A549 (cell line): ENCODE measurements at regions not wholly inside any gene's neighbourhood (a gene's known extent, or its start where the extent isn't known, plus 50 kb on each side); places are given as distances from the start of the nearest gene placed in this dataset.

Source experiments
- ATAC-seq, 2 experiments: fragments of 200-7000 bp in 1 of 2; fragments of >200 bp in 1 of 2; cut with Nextera tagmentation in 1 of 2; cut with Tn5 transposase in 1 of 2; 3 replicates each; pipeline versions ENCODE4 v1.8.0 to v1.9.1; 2018 to 2020; ENCODE audit warnings: mild to moderate bottlenecking in 1 of 2, moderate library complexity in 1 of 2
- CTCF ChIA-PET: fragments of 300-600 bp; sonication (Branson Sonifier 250); formaldehyde crosslinking; extraction: SDS; loops from one replicate; lab custom pipeline; 2021; ENCODE audit warnings: antibody characterized with exemption, inconsistent platforms; lab: Yijun Ruan, JAX
- POLR2A ChIA-PET: fragments of 350-600 bp; formaldehyde crosslinking; extraction: SDS; loops from one replicate; lab custom pipeline; 2021; ENCODE audit warnings: antibody characterized with exemption, inconsistent platforms; lab: Yijun Ruan, JAX
- DNase-seq, 2 experiments: peaks; one replicate each; pipeline versions ENCODE4 v3.0.0 to v3.0.0-alpha.2; 2011 to 2016; ENCODE audit warnings: low read depth in 1 of 2, low spot score in 1 of 2
- FAIRE-seq: peaks from 2 replicates; lab custom pipeline; 2011; peaks lifted over from hg19 to GRCh38; lab: Jason Lieb, UNC
- H3K27ac ChIP-seq, 2 experiments: fragments of >200 bp; sonication (Bioruptor Twin); formaldehyde crosslinking; 3 replicates each; pipeline ENCODE4 v1.5.1; 2016 to 2017
- H3K4me1 ChIP-seq: fragments of >200 bp; sonication (Bioruptor Twin); formaldehyde crosslinking; 3 replicates; pipeline ENCODE4 v1.6.1; 2016
- H3K4me2 ChIP-seq: fragments of >200 bp; sonication (Bioruptor Twin); formaldehyde crosslinking; 3 replicates; pipeline ENCODE4 v1.6.1; 2016
- H3K4me3 ChIP-seq: fragments of >200 bp; sonication (Bioruptor Twin); formaldehyde crosslinking; 3 replicates; pipeline ENCODE4 v1.5.1; 2016
- H3K9me3 ChIP-seq: fragments of >200 bp; sonication (Bioruptor Twin); formaldehyde crosslinking; 3 replicates; pipeline ENCODE4 v1.6.1; 2016
- BCL3 ChIP-seq: fragments of >200 bp; sonication (Bioruptor Twin); formaldehyde crosslinking; IDR thresholded peaks from 3 replicates; pipeline ENCODE4 v1.6.1; 2016
- CBX2 ChIP-seq: fragments of 200-600 bp; sonication (generic); IDR thresholded peaks from 2 replicates; pipeline ENCODE4 v1.6.1; 2016; ENCODE audit warnings: low read depth, mild to moderate bottlenecking, borderline replicate concordance
- CEBPB ChIP-seq, 2 experiments: fragments of >200 bp in 1 of 2; sonication (Bioruptor Twin) in 1 of 2; formaldehyde crosslinking in 1 of 2; IDR thresholded peaks; 2 replicates each; pipeline ENCODE4 v1.6.1; 2012 to 2016
- CHD2 ChIP-seq: fragments of 150-350 bp; IDR thresholded peaks from 2 replicates; pipeline ENCODE4 v1.6.1; 2014; ENCODE audit warnings: low read length; ENCODE audit not compliant: partially characterized antibody
- CHD4 ChIP-seq: fragments of 200-600 bp; sonication (generic); IDR thresholded peaks from 2 replicates; pipeline ENCODE4 v1.6.1; 2016; ENCODE audit warnings: antibody characterized with exemption, mild to moderate bottlenecking, borderline replicate concordance
- CTCF ChIP-seq: fragments of >200 bp; sonication (Bioruptor Twin); formaldehyde crosslinking; IDR thresholded peaks from 3 replicates; pipeline ENCODE4 v1.5.1; 2016
- EHMT2 ChIP-seq: fragments of 200-600 bp; sonication (generic); IDR thresholded peaks from 2 replicates; pipeline ENCODE4 v1.6.1; 2016; ENCODE audit warnings: antibody characterized with exemption, low read depth, mild to moderate bottlenecking, moderate library complexity
- EP300 ChIP-seq, 2 experiments: fragments of >200 bp; sonication (Bioruptor Twin); formaldehyde crosslinking; IDR thresholded peaks; 2 replicates in 1 of 2; 3 replicates in 1 of 2; pipeline ENCODE4 v1.6.1; 2016 to 2017
- HMGXB4 ChIP-seq: fragments of 250-450 bp; sonication (Bioruptor Pico); IDR thresholded peaks from 2 replicates; pipeline ENCODE4 v1.5.0; 2021; ENCODE audit warnings: mild to moderate bottlenecking, moderate library complexity, borderline replicate concordance
- HOXA7 ChIP-seq: fragments of 250-450 bp; sonication (Bioruptor Pico); IDR thresholded peaks from 2 replicates; pipeline ENCODE4 v1.5.0; 2020; ENCODE audit warnings: mild to moderate bottlenecking, moderate library complexity
- HOXB5 ChIP-seq: fragments of 250-450 bp; sonication (Bioruptor Pico); IDR thresholded peaks from 2 replicates; pipeline ENCODE4 v1.5.0; 2020; ENCODE audit warnings: mild to moderate bottlenecking, moderate library complexity
- JUN ChIP-seq, 2 experiments: fragments of >200 bp; sonication (Bioruptor Twin); formaldehyde crosslinking; IDR thresholded peaks; 2 replicates in 1 of 2; 3 replicates in 1 of 2; pipeline ENCODE4 v1.6.1; 2016 to 2017
- JUNB ChIP-seq: fragments of >200 bp; sonication (Bioruptor Twin); formaldehyde crosslinking; IDR thresholded peaks from 2 replicates; pipeline ENCODE4 v1.6.1; 2016
- KDM1A ChIP-seq: fragments of 200-600 bp; sonication (generic); IDR thresholded peaks from 2 replicates; pipeline ENCODE4 v1.6.1; 2016; ENCODE audit warnings: low read depth, mild to moderate bottlenecking
- MAFK ChIP-seq: fragments of 450-650 bp; IDR thresholded peaks from 2 replicates; pipeline ENCODE4 v1.6.1; 2014; ENCODE audit not compliant: partially characterized antibody
- MYC ChIP-seq: IDR thresholded peaks from 2 replicates; pipeline ENCODE4 v1.6.1; 2012; ENCODE audit warnings: mild to moderate bottlenecking, inconsistent platforms, low read length, improper control_type of control experiment, borderline replicate concordance
- NR3C1 ChIP-seq: fragments of >200 bp; sonication (Bioruptor Twin); formaldehyde crosslinking; IDR thresholded peaks from 3 replicates; pipeline ENCODE4 v1.6.1; 2017
- PHF8 ChIP-seq: fragments of 200-600 bp; sonication (generic); IDR thresholded peaks from 2 replicates; pipeline ENCODE4 v1.6.1; 2016; ENCODE audit warnings: low read depth, mild to moderate bottlenecking, antibody characterized with exemption, moderate library complexity, borderline replicate concordance
- POLR2A ChIP-seq: IDR thresholded peaks from 2 replicates; pipeline ENCODE4 v1.6.1; 2012; ENCODE audit warnings: mild to moderate bottlenecking, low read length
- POLR2AphosphoS2 ChIP-seq: conservative IDR thresholded peaks from 2 replicates; pipeline ENCODE4 v1.6.1; 2012; ENCODE audit warnings: low read length, improper control_type of control experiment, inconsistent platforms
- TFCP2L1 ChIP-seq: fragments of 250-450 bp; sonication (Bioruptor Pico); IDR thresholded peaks from 2 replicates; pipeline ENCODE4 v1.5.0; 2021; ENCODE audit warnings: mild to moderate bottlenecking
- WGBS: methylation state at CpG from one replicate; pipeline ENCODE4 v1.1.6; 2017; ENCODE audit errors: missing lambda C conversion rate; 5-methylcytosine and 5-hydroxymethylcytosine counted together
- TF ChIP-seq, protein P1 (sequence below): fragments of 450-650 bp; IDR thresholded peaks from 2 replicates; pipeline ENCODE4 v1.6.1; 2014; ENCODE audit warnings: antibody characterized with exemption
- TF ChIP-seq, protein P2 (sequence below): fragments of 250-450 bp; sonication (Bioruptor Pico); IDR thresholded peaks from 2 replicates; pipeline ENCODE4 v1.5.0; 2020; ENCODE audit warnings: low read depth, mild to moderate bottlenecking, moderate library complexity

DNA sequence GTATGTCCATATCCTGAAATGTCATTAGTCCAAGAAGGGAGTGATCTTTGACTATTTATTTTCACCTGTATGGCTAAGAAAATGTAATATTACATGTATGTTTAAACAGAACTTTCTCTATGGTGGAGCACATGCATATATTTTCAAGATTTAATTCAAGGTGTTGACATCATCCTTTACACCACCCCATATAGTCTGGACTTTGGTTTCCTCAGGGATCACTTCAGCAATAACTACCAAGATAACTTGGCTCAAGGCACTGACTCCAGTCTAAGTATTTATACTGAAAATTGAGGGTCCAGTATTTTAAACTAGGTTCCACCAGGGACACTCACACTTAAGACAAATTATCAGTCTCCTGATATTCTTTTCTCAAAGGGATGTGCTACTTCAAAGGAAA is 660.6 kb downstream of the EFNB2 start:
- CTCF ChIA-PET = no interaction called here
- POLR2A ChIA-PET = no interaction called here
- no peak for TF ChIP-seq CEBPB (IDR thresholded peaks at IDR 0.05)
- TF ChIP-seq CHD4 = no peak
- TF ChIP-seq POLR2A = no peak
- TF ChIP-seq HOXB5 (CRISPR knock-in tag) = no peak
- no peak for TF ChIP-seq BCL3
- no peak for TF ChIP-seq JUNB
- TF ChIP-seq HMGXB4 (CRISPR knock-in tag) = no peak
- TF ChIP-seq JUN (IDR thresholded peaks at IDR 0.05) = no peak
- no peak for TF ChIP-seq CTCF
- TF ChIP-seq MAFK = no peak
- no peak for TF ChIP-seq CBX2
- TF ChIP-seq MYC = no peak
- no peak for TF ChIP-seq NR3C1
- no peak for TF ChIP-seq CHD2
- TF ChIP-seq, protein P1, sequence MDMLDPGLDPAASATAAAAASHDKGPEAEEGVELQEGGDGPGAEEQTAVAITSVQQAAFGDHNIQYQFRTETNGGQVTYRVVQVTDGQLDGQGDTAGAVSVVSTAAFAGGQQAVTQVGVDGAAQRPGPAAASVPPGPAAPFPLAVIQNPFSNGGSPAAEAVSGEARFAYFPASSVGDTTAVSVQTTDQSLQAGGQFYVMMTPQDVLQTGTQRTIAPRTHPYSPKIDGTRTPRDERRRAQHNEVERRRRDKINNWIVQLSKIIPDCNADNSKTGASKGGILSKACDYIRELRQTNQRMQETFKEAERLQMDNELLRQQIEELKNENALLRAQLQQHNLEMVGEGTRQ = no peak
- TF ChIP-seq, all 56 proteins: peak for 0
- no peak overlapping the region for H3K4me2 ChIP-seq
- ATAC-seq (no peak), FAIRE-seq (no peak), DNase-seq (no peak)
- no peaks in the 10 kb centered on the region for H3K4me1 ChIP-seq
- H3K9me3 ChIP-seq = no peaks in the 10 kb centered on the region
- H3K27ac ChIP-seq = no peak overlapping the region
- H3K4me3 ChIP-seq = no peak overlapping the region

GRCh38 chr13:105871768-105872167 is 663.7 kb downstream of the EFNB2 start:
- FAIRE-seq (no peak), DNase-seq (no peak), ATAC-seq (no peak)
- ChIA-PET POLR2A (no interaction called here), CTCF (no interaction called here)
- Histone ChIP-seq H3K27ac (no peak overlapping the region), H3K9me3 (no peaks in the 10 kb centered on the region), H3K4me2 (no peak overlapping the region), H3K4me3 (no peak overlapping the region), H3K4me1 (no peaks in the 10 kb centered on the region)
- no peak for TF ChIP-seq PHF8
- no peak for TF ChIP-seq HOXA7 (CRISPR knock-in tag)
- TF ChIP-seq TFCP2L1 (CRISPR knock-in tag) = no peak
- TF ChIP-seq KDM1A = no peak
- no peak for TF ChIP-seq POLR2AphosphoS2
- TF ChIP-seq, protein P2, sequence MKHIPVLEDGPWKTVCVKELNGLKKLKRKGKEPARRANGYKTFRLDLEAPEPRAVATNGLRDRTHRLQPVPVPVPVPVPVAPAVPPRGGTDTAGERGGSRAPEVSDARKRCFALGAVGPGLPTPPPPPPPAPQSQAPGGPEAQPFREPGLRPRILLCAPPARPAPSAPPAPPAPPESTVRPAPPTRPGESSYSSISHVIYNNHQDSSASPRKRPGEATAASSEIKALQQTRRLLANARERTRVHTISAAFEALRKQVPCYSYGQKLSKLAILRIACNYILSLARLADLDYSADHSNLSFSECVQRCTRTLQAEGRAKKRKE (CRISPR knock-in tag) = no peak
- TF ChIP-seq EP300 (IDR thresholded peaks at IDR 0.05) = no peak
- TF ChIP-seq, protein P1 = no peak
- TF ChIP-seq EHMT2 = no peak
- TF ChIP-seq HOXB5 (CRISPR knock-in tag) = no peak
- 73% methylated on average over 1 of the region's 1 CpG for WGBS
